PC-9 (cell line): ENCODE measurements at regions not wholly inside any gene's neighbourhood (a gene's known extent, or its start where the extent isn't known, plus 50 kb on each side); places are given as distances from the start of the nearest gene placed in this dataset.

Experiments used
- CTCF ChIP-seq: fragments of 200-600 bp; sonication (generic); conservative IDR thresholded peaks from 2 replicates; pipeline ENCODE4 v1.6.1; 2017; ENCODE audit warnings: mixed run types, antibody characterized with exemption, mild to moderate bottlenecking, moderate library complexity
- EZH2 ChIP-seq: fragments of 200-600 bp; sonication (generic); IDR thresholded peaks from 2 replicates; pipeline ENCODE4 v1.8.0; 2017; ENCODE audit warnings: antibody characterized with exemption, low read depth

GRCh38 chr1:30132602-30133286 is 590.6 kb downstream of the MATN1 start:
- no peak for TF ChIP-seq CTCF
- TF ChIP-seq EZH2, result no peak
